Peyer's patch (tissue), 4 donors: ENCODE measurements at regions not wholly inside any gene's neighbourhood (a gene's known extent, or its start where the extent isn't known, plus 50 kb on each side); places are given as distances from the start of the nearest gene placed in this dataset.

Experiments used
- DNase-seq, 3 donors: peaks; one replicate each; pipeline ENCODE4 v3.0.0-alpha.2; 2017 to 2019
- H3K27ac ChIP-seq, 4 donors: fragments of 200-600 bp; sonication (generic); one replicate each; pipeline ENCODE4 v1.5.1; 2016 to 2019
- H3K27me3 ChIP-seq, 2 donors: fragments of 200-600 bp; sonication (generic); one replicate each; pipeline ENCODE4 v1.5.1; 2019
- H3K36me3 ChIP-seq, 3 donors: fragments of 200-600 bp; sonication (generic); one replicate each; pipeline ENCODE4 v1.5.1; 2016 to 2019
- H3K4me1 ChIP-seq, 4 donors: fragments of 200-600 bp; sonication (generic); one replicate each; pipeline ENCODE4 v1.5.1; 2016 to 2019
- H3K4me3 ChIP-seq, 4 donors: fragments of 200-600 bp; sonication (generic); 1 replicate in 3 of 4; 2 replicates in 1 of 4; pipeline ENCODE4 v1.5.1; 2016 to 2019; ENCODE audit warnings: mild to moderate bottlenecking in 1 of 4
- H3K9me3 ChIP-seq, 4 donors: fragments of 200-600 bp; sonication (generic); one replicate each; pipeline ENCODE4 v1.5.1; 2016 to 2019; ENCODE audit warnings: mild to moderate bottlenecking in 1 of 4
- POLR2A ChIP-seq, 2 donors: fragments of 450-650 bp; IDR thresholded peaks; one replicate each; pipeline ENCODE4 v1.5.1; 2017; ENCODE audit warnings: antibody characterized with exemption in 2 of 2, mild to moderate bottlenecking in 2 of 2, moderate library complexity in 2 of 2
- TF ChIP-seq, protein P1 (sequence below), 6 experiments: fragments of 450-650 bp in 4 of 6; fragments of 200-600 bp in 2 of 6; sonication (generic) in 1 of 6; IDR thresholded peaks; one replicate each; pipeline ENCODE4 v1.5.1; 2017 to 2019; ENCODE audit warnings: antibody characterized with exemption in 6 of 6, mild to moderate bottlenecking in 3 of 6, moderate library complexity in 1 of 6

DNA sequence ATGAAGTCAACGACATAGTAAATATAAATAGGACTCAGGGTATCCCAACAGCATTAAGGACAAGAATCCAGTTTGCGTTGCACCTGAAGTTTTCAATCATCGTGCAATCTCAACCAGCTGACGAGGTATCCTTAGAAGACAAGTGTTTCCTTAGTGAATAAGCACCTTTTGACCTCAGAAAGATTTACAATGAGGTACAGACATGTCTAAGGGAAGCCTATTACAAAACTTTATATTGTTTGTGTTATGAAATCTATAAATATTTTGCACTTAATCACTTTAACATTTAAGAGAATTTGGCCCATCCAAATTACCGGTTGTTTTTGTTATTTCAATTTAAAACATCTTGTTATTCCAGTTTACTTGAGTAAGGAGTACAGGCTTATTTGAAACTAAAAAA is 64.9 kb upstream of the PRICKLE2 start:
- no peaks in the 10 kb centered on the region for H3K27me3 ChIP-seq
- no peaks in the 10 kb centered on the region for H3K4me1 ChIP-seq
- H3K36me3 ChIP-seq, result no peaks in the 10 kb centered on the region
- TF ChIP-seq POLR2A (IDR thresholded peaks at IDR 0.05), result no peak
- TF ChIP-seq, protein P1, sequence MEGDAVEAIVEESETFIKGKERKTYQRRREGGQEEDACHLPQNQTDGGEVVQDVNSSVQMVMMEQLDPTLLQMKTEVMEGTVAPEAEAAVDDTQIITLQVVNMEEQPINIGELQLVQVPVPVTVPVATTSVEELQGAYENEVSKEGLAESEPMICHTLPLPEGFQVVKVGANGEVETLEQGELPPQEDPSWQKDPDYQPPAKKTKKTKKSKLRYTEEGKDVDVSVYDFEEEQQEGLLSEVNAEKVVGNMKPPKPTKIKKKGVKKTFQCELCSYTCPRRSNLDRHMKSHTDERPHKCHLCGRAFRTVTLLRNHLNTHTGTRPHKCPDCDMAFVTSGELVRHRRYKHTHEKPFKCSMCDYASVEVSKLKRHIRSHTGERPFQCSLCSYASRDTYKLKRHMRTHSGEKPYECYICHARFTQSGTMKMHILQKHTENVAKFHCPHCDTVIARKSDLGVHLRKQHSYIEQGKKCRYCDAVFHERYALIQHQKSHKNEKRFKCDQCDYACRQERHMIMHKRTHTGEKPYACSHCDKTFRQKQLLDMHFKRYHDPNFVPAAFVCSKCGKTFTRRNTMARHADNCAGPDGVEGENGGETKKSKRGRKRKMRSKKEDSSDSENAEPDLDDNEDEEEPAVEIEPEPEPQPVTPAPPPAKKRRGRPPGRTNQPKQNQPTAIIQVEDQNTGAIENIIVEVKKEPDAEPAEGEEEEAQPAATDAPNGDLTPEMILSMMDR (IDR thresholded peaks at IDR 0.05), result no peak
- no peaks in the 10 kb centered on the region for H3K9me3 ChIP-seq
- H3K4me3 ChIP-seq, result no peak overlapping the region
- no peak for DNase-seq
- no peak overlapping the region for H3K27ac ChIP-seq

- DNase-seq, result no peak
- Histone ChIP-seq H3K36me3 (no peaks in the 10 kb centered on the region), H3K27ac (no peak overlapping the region), H3K27me3 (no peaks in the 10 kb centered on the region), H3K9me3 (no peaks in the 10 kb centered on the region), H3K4me1 (no peaks in the 10 kb centered on the region), H3K4me3 (no peak overlapping the region)
- TF ChIP-seq, protein P1 (IDR thresholded peaks at IDR 0.05), result no peak
- TF ChIP-seq POLR2A (IDR thresholded peaks at IDR 0.05), result no peak
Observed at GRCh38 chr3:64289622-64290021, 64.4 kb upstream of the PRICKLE2 start.

DNA sequence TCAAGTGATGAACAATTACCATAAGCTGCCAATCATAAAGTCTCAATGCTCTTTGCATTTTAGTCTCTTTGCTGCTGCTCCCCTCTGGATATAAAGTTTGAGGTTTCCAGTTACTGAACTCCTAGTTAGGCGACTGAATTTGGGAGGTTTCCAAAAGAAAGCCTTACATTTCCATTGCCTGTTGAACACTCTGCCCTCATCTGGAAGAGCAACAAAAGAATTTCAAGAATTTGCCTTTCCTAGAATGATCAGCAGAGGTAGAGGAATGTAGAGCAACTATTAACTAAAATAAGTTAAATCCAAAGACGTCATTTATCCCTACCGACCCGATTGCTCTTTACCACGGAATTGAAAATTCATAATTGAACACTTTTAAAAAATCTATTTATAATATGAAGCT is 53.4 kb upstream of the PRICKLE2 start:
- Histone ChIP-seq H3K27me3 (no peaks in the 10 kb centered on the region), H3K4me3 (no peak overlapping the region), H3K9me3 (no peaks in the 10 kb centered on the region), H3K4me1 (no peaks in the 10 kb centered on the region), H3K27ac (no peak overlapping the region), H3K36me3 (no peaks in the 10 kb centered on the region)
- DNase-seq, result no peak
- TF ChIP-seq POLR2A (IDR thresholded peaks at IDR 0.05), result no peak
- TF ChIP-seq, protein P1 (IDR thresholded peaks at IDR 0.05), result no peak

- Histone ChIP-seq H3K9me3 (no peaks in the 10 kb centered on the region), H3K4me3 (no peak overlapping the region), H3K4me1 (no peaks in the 10 kb centered on the region), H3K36me3 (no peaks in the 10 kb centered on the region), H3K27me3 (no peaks in the 10 kb centered on the region), H3K27ac (no peak overlapping the region)
- DNase-seq, result no peak
- TF ChIP-seq, protein P1 (IDR thresholded peaks at IDR 0.05), result no peak
- no peak for TF ChIP-seq POLR2A (IDR thresholded peaks at IDR 0.05)
Observed at GRCh38 chr3:64276131-64276530, 50.9 kb upstream of the PRICKLE2 start.
